K562 (cell line): ENCODE measurements at regions not wholly inside any gene's neighbourhood (a gene's known extent, or its start where the extent isn't known, plus 50 kb on each side); places are given as distances from the start of the nearest gene placed in this dataset.

Source experiments
- DACH1 ChIP-seq: fragments of 450-650 bp; IDR thresholded peaks from 2 replicates; pipeline ENCODE4 v1.6.1; 2018; ENCODE audit not compliant: partially characterized antibody
- ETV1 ChIP-seq: fragments of 450-650 bp; conservative IDR thresholded peaks from 2 replicates; pipeline ENCODE4 v1.6.1; 2016; ENCODE audit warnings: missing genetic modification characterization, control low read depth, low read depth, missing compliant biosample characterization
- GATAD2B ChIP-seq: fragments of 450-650 bp; IDR thresholded peaks from 2 replicates; pipeline ENCODE4 v1.6.1; 2017; ENCODE audit warnings: mild to moderate bottlenecking, borderline replicate concordance
- MCM3 ChIP-seq: fragments of 450-650 bp; IDR thresholded peaks from 2 replicates; pipeline ENCODE4 v1.6.1; 2016
- NFRKB ChIP-seq: fragments of 450-650 bp; IDR thresholded peaks from 2 replicates; pipeline ENCODE4 v1.6.1; 2016; ENCODE audit warnings: low read depth
- PRPF4 ChIP-seq: fragments of 200-400 bp; formaldehyde crosslinking; IDR thresholded peaks from one replicate; pipeline ENCODE4 v1.6.1; 2017; ENCODE audit warnings: low read length, low read depth, mild to moderate bottlenecking; ENCODE audit not compliant: insufficient read depth, poor library complexity, severe bottlenecking
- RBM14 ChIP-seq: fragments of 200-400 bp; formaldehyde crosslinking; IDR thresholded peaks from 2 replicates; pipeline ENCODE4 v1.6.1; 2018; ENCODE audit warnings: low read depth, mild to moderate bottlenecking, low read length, moderate library complexity, borderline replicate concordance; ENCODE audit not compliant: insufficient read depth
- TEAD2 ChIP-seq: fragments of 450-650 bp; IDR thresholded peaks from 2 replicates; pipeline ENCODE4 v1.6.1; 2016; ENCODE audit warnings: missing genetic modification characterization, control low read depth, missing compliant biosample characterization
- YBX1 ChIP-seq: fragments of 450-650 bp; IDR thresholded peaks from 2 replicates; pipeline ENCODE4 v1.7.1; 2016; ENCODE audit warnings: mild to moderate bottlenecking
- ZBTB7A ChIP-seq: IDR thresholded peaks from 2 replicates; pipeline ENCODE4 v1.6.1; 2011; ENCODE audit warnings: low read depth, mild to moderate bottlenecking, low read length, moderate library complexity, borderline replicate concordance; ENCODE audit not compliant: control insufficient read depth
- ZNF263 ChIP-seq: sonication (generic); formaldehyde crosslinking; IDR thresholded peaks from 2 replicates; pipeline ENCODE4 v1.8.0; 2022; ENCODE audit warnings: mild to moderate bottlenecking, missing genetic modification reagents, borderline replicate concordance
- ZNF445 ChIP-seq: fragments of 250-450 bp; sonication (Bioruptor Pico); IDR thresholded peaks from 2 replicates; pipeline ENCODE4 v1.4.0; 2020; ENCODE audit warnings: low read depth, mild to moderate bottlenecking, moderate library complexity
- TF ChIP-seq, protein P1 (sequence below), 2 experiments: IDR thresholded peaks; 2 replicates each; pipeline ENCODE4 v1.6.1; 2012; ENCODE audit warnings: improper control_type of control experiment in 2 of 2, low read depth in 2 of 2, low read length in 2 of 2, borderline replicate concordance in 1 of 2
- TF ChIP-seq, protein P2 (sequence below): sonication (generic); formaldehyde crosslinking; IDR thresholded peaks from 2 replicates; pipeline ENCODE4 v1.8.1; 2023; ENCODE audit warnings: missing genetic modification reagents, mild to moderate bottlenecking, borderline replicate concordance
- TF ChIP-seq, protein P3 (sequence below): fragments of 200-800 bp; sonication (Bioruptor generic); IDR thresholded peaks from 2 replicates; pipeline ENCODE4 v1.6.1; 2017; ENCODE audit warnings: missing genetic modification characterization, missing compliant biosample characterization
- TF ChIP-seq, protein P4 (sequence below), 2 experiments: IDR thresholded peaks; 2 replicates each; pipeline ENCODE4 v1.6.1; 2011; ENCODE audit warnings: borderline replicate concordance in 1 of 2, control low read depth in 1 of 2, low read depth in 1 of 2, low read length in 1 of 2, mild to moderate bottlenecking in 1 of 2, mixed read lengths in 1 of 2, moderate library complexity in 1 of 2; ENCODE audit not compliant: insufficient read depth in 1 of 2, insufficient read length in 1 of 2, poor library complexity in 1 of 2, severe bottlenecking in 1 of 2; ENCODE audit errors: extremely low read depth in 1 of 2

DNA sequence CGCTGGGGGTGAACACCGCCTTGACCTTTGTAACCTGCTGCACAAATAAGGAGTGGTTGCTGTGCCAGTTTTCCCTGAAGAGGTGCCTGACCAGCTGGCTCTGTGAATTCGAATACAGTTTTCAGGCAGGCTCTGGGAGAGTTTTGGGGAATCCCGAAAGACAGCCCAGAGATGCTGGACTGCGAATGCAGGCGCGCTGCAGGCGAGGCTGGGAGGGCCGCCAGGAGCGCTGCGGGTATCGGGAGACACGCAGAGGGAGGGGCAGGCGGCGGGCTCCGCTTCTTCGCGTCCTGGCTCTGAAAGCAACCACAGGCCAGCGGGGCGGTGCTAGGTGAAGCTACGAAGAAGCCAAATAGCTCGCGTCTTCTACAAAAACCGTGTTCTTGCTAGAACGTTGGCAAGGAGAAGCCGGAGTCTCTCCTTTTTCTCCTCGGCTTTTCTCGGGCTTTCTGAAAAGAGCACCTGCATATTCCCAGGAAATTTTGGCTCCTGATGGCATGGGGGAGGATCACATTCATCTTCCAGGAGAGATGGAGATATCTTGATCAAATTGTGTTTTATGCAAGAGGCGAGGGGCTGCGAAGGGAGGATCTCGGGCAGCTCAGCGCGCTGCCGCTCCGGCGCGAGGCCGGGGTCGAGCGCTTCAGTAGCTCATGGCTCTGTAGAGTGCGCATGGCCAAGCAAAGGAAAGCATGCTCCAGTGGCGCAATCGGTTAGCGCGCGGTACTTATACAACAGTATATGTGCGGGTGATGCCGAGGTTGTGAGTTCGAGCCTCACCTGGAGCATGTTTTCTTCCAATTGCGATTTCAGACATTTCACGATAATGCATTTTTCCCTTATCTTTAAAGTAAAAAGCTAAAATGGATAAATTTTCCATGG lies 158.1 kb upstream of the ZNF184 start (continued):
- TF ChIP-seq PRPF4 (no peak), YBX1 (no peak), NFRKB (no peak), DACH1 (no peak), ZNF263 (CRISPR knock-in tag) (no peak; the same call in 1 of the 2 replicates), ZNF445 (no peak), TEAD2 (no peak), GATAD2B (peak; percentile 16; the same call in 1 of the 2 replicates), ZBTB7A (0 out of 2 replicates have a peak, but pooled peaks have one; percentile 38), MCM3 (no peak), ETV1 (tag) (no peak), RBM14 (no peak)
- TF ChIP-seq, protein P1, sequence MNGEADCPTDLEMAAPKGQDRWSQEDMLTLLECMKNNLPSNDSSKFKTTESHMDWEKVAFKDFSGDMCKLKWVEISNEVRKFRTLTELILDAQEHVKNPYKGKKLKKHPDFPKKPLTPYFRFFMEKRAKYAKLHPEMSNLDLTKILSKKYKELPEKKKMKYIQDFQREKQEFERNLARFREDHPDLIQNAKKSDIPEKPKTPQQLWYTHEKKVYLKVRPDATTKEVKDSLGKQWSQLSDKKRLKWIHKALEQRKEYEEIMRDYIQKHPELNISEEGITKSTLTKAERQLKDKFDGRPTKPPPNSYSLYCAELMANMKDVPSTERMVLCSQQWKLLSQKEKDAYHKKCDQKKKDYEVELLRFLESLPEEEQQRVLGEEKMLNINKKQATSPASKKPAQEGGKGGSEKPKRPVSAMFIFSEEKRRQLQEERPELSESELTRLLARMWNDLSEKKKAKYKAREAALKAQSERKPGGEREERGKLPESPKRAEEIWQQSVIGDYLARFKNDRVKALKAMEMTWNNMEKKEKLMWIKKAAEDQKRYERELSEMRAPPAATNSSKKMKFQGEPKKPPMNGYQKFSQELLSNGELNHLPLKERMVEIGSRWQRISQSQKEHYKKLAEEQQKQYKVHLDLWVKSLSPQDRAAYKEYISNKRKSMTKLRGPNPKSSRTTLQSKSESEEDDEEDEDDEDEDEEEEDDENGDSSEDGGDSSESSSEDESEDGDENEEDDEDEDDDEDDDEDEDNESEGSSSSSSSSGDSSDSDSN (IDR thresholded peaks at IDR 0.05; ENCODE audit: borderline replicate concordance in 1 of 2, low read depth in 2 of 2, low read length in 2 of 2): peak in 1 of 2 experiments; percentile 77; a peak in 1 of 4 replicates
- TF ChIP-seq, protein P2, sequence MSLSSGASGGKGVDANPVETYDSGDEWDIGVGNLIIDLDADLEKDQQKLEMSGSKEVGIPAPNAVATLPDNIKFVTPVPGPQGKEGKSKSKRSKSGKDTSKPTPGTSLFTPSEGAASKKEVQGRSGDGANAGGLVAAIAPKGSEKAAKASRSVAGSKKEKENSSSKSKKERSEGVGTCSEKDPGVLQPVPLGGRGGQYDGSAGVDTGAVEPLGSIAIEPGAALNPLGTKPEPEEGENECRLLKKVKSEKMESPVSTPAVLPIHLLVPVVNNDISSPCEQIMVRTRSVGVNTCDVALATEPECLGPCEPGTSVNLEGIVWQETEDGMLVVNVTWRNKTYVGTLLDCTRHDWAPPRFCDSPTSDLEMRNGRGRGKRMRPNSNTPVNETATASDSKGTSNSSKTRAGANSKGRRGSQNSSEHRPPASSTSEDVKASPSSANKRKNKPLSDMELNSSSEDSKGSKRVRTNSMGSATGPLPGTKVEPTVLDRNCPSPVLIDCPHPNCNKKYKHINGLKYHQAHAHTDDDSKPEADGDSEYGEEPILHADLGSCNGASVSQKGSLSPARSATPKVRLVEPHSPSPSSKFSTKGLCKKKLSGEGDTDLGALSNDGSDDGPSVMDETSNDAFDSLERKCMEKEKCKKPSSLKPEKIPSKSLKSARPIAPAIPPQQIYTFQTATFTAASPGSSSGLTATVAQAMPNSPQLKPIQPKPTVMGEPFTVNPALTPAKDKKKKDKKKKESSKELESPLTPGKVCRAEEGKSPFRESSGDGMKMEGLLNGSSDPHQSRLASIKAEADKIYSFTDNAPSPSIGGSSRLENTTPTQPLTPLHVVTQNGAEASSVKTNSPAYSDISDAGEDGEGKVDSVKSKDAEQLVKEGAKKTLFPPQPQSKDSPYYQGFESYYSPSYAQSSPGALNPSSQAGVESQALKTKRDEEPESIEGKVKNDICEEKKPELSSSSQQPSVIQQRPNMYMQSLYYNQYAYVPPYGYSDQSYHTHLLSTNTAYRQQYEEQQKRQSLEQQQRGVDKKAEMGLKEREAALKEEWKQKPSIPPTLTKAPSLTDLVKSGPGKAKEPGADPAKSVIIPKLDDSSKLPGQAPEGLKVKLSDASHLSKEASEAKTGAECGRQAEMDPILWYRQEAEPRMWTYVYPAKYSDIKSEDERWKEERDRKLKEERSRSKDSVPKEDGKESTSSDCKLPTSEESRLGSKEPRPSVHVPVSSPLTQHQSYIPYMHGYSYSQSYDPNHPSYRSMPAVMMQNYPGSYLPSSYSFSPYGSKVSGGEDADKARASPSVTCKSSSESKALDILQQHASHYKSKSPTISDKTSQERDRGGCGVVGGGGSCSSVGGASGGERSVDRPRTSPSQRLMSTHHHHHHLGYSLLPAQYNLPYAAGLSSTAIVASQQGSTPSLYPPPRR: peak; percentile 87; the same call in 1 of the 2 replicates
- TF ChIP-seq, protein P3, sequence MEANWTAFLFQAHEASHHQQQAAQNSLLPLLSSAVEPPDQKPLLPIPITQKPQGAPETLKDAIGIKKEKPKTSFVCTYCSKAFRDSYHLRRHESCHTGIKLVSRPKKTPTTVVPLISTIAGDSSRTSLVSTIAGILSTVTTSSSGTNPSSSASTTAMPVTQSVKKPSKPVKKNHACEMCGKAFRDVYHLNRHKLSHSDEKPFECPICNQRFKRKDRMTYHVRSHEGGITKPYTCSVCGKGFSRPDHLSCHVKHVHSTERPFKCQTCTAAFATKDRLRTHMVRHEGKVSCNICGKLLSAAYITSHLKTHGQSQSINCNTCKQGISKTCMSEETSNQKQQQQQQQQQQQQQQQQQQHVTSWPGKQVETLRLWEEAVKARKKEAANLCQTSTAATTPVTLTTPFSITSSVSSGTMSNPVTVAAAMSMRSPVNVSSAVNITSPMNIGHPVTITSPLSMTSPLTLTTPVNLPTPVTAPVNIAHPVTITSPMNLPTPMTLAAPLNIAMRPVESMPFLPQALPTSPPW (CRISPR knock-in tag): peak; percentile 93
- TF ChIP-seq, protein P4, sequence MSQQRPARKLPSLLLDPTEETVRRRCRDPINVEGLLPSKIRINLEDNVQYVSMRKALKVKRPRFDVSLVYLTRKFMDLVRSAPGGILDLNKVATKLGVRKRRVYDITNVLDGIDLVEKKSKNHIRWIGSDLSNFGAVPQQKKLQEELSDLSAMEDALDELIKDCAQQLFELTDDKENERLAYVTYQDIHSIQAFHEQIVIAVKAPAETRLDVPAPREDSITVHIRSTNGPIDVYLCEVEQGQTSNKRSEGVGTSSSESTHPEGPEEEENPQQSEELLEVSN (IDR thresholded peaks at IDR 0.05; ENCODE audit: borderline replicate concordance in 1 of 2, extremely low read depth in 1 of 2, insufficient read depth in 1 of 2, insufficient read length in 1 of 2, low read depth in 1 of 2, low read length in 1 of 2, poor library complexity in 1 of 2, severe bottlenecking in 1 of 2): peak; percentile 87 to 95
